ENCODE measurements at regions not wholly inside any gene's neighbourhood (a gene's known extent, or its start where the extent isn't known, plus 50 kb on each side); places are given as distances from the start of the nearest gene placed in this dataset.

DNA sequence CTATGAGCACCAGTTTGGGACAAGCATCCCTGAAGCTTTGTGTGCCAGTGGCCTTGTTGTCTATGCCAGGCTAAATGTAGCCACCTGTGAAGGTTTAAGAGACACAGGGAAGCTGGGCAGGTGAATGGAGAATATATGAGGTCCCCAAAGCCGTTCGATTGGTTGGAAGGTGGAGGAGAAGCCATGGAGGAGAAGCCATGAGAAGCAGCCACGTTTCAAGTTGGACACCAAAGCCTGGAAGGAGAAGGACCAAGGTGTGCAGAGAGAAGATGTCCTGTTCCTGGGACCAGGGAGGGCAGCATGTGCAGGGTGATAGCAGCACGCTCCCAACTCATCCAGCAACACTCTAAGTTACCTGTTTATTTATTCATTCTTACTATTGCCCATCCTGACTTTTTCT, 432.3 kb upstream of the TSHZ3 start:
- H2AFZ ChIP-seq (ENCODE audit: low read length, unreplicated experiment) = no peak overlapping the region
- H3K36me3 ChIP-seq (ENCODE audit: insufficient read depth, low read length) = no peaks in the 10 kb centered on the region
- no peaks in the 10 kb centered on the region for H3K4me1 ChIP-seq (ENCODE audit: control insufficient read depth, insufficient read depth, low read length, unreplicated experiment)
- no peaks in the 10 kb centered on the region for H3K79me2 ChIP-seq (ENCODE audit: control insufficient read depth, insufficient read depth, low read length, unreplicated experiment)
- H3K27ac ChIP-seq (ENCODE audit: low read depth, low read length) = no peak overlapping the region
- H3K4me3 ChIP-seq (ENCODE audit: low read depth, low read length) = no peak overlapping the region
- H3K27me3 ChIP-seq (ENCODE audit: insufficient read depth, low read length) = no peaks in the 10 kb centered on the region

DNA sequence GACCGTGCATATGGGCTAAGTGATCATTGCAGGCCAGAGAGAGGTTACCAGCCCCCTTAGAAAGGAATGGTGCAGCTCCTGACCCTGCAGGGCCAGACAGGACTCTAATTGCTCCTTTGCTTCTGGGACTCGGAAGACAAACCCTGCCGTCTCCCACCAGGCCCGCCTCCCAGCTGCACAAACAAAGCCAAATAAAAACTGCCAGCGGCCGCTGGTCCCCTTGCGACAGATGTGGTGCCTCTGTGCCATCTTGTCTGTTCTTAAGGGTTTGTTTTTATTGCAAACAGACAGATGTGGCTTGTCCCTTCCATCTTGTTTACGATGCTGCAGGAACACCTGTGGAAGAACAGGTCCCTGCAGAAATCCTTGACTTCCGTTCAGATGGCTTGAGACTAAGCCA, 434.4 kb upstream of the TSHZ3 start:
- no peak overlapping the region for H3K4me3 ChIP-seq (ENCODE audit: low read depth, low read length)
- H3K4me1 ChIP-seq (ENCODE audit: control insufficient read depth, insufficient read depth, low read length, unreplicated experiment) = no peaks in the 10 kb centered on the region
- no peak overlapping the region for H3K27ac ChIP-seq (ENCODE audit: low read depth, low read length)
- H3K36me3 ChIP-seq (ENCODE audit: insufficient read depth, low read length) = no peaks in the 10 kb centered on the region
- no peaks in the 10 kb centered on the region for H3K27me3 ChIP-seq (ENCODE audit: insufficient read depth, low read length)
- no peaks in the 10 kb centered on the region for H3K79me2 ChIP-seq (ENCODE audit: control insufficient read depth, insufficient read depth, low read length, unreplicated experiment)
- H2AFZ ChIP-seq (ENCODE audit: low read length, unreplicated experiment) = no peak overlapping the region

GRCh38 chr19:31784671-31785101, 435.4 kb upstream of the TSHZ3 start:
- no peak overlapping the region for H2AFZ ChIP-seq (ENCODE audit: low read length, unreplicated experiment)
- H3K27me3 ChIP-seq (ENCODE audit: insufficient read depth, low read length) = no peaks in the 10 kb centered on the region
- H3K36me3 ChIP-seq (ENCODE audit: insufficient read depth, low read length) = no peaks in the 10 kb centered on the region
- no peak overlapping the region for H3K4me3 ChIP-seq (ENCODE audit: low read depth, low read length)
- no peak overlapping the region for H3K27ac ChIP-seq (ENCODE audit: low read depth, low read length)
- H3K4me1 ChIP-seq (ENCODE audit: control insufficient read depth, insufficient read depth, low read length, unreplicated experiment) = no peaks in the 10 kb centered on the region
- H3K79me2 ChIP-seq (ENCODE audit: control insufficient read depth, insufficient read depth, low read length, unreplicated experiment) = no peaks in the 10 kb centered on the region

DNA sequence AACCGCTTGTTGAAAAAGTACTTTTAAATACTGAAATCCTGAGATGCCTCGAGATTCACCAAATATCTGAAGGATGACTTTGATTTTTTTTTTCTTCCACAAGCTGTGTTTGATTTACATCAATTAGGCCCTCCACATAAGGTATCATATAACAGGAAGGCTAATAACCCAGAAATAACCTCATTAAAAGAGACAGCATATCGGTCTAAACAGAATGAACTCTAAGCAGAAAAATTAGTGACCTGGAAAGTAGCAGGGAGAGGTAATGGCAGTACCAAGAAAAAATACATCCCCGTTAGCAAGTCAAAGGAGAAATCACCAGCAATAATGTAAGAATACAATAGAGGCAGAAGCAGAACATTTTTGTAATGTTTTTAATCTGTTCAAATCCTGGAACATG, 452.4 kb upstream of the TSHZ3 start:
- Histone ChIP-seq H3K4me3 (ENCODE audit: low read depth, low read length) (no peak overlapping the region), H3K79me2 (ENCODE audit: control insufficient read depth, insufficient read depth, low read length, unreplicated experiment) (no peaks in the 10 kb centered on the region), H2AFZ (ENCODE audit: low read length, unreplicated experiment) (no peak overlapping the region), H3K36me3 (ENCODE audit: insufficient read depth, low read length) (no peaks in the 10 kb centered on the region), H3K27me3 (ENCODE audit: insufficient read depth, low read length) (no peaks in the 10 kb centered on the region), H3K27ac (ENCODE audit: low read depth, low read length) (no peak overlapping the region), H3K4me1 (ENCODE audit: control insufficient read depth, insufficient read depth, low read length, unreplicated experiment) (no peaks in the 10 kb centered on the region)

GRCh38 chr19:31803835-31804446, 454.7 kb upstream of the TSHZ3 start:
- no peaks in the 10 kb centered on the region for H3K27me3 ChIP-seq (ENCODE audit: insufficient read depth, low read length)
- H3K79me2 ChIP-seq (ENCODE audit: control insufficient read depth, insufficient read depth, low read length, unreplicated experiment) = no peaks in the 10 kb centered on the region
- no peaks in the 10 kb centered on the region for H3K4me1 ChIP-seq (ENCODE audit: control insufficient read depth, insufficient read depth, low read length, unreplicated experiment)
- no peaks in the 10 kb centered on the region for H3K36me3 ChIP-seq (ENCODE audit: insufficient read depth, low read length)
- H3K27ac ChIP-seq (ENCODE audit: low read depth, low read length) = no peak overlapping the region
- H2AFZ ChIP-seq (ENCODE audit: low read length, unreplicated experiment) = no peak overlapping the region
- H3K4me3 ChIP-seq (ENCODE audit: low read depth, low read length) = no peak overlapping the region

DNA sequence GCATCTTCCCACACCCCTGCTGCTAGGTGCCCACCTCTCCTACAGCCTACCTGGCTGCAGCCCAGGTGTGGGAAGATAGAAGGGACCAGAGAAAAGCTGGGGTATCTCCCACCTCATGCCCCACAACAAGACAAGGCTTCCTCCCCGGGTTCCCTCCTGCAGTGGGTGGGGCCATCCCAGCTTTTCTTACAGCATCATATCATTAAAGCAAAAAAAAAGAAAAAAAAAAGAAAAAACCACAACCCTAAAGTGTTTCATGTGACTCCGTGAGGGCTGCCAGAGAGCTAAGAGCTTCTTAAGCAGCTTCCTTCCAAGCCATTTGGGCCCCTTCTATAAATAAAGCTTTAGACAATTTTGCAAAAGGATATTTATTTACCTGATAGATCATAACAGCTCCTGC, 455.4 kb upstream of the TSHZ3 start:
- Histone ChIP-seq H3K4me1 (ENCODE audit: control insufficient read depth, insufficient read depth, low read length, unreplicated experiment) (no peaks in the 10 kb centered on the region), H3K27me3 (ENCODE audit: insufficient read depth, low read length) (no peaks in the 10 kb centered on the region), H3K36me3 (ENCODE audit: insufficient read depth, low read length) (no peaks in the 10 kb centered on the region), H2AFZ (ENCODE audit: low read length, unreplicated experiment) (no peak overlapping the region), H3K27ac (ENCODE audit: low read depth, low read length) (no peak overlapping the region), H3K79me2 (ENCODE audit: control insufficient read depth, insufficient read depth, low read length, unreplicated experiment) (no peaks in the 10 kb centered on the region), H3K4me3 (ENCODE audit: low read depth, low read length) (no peak overlapping the region)

GRCh38 chr19:31810536-31811109, 461.4 kb upstream of the TSHZ3 start:
- no peak overlapping the region for H3K27ac ChIP-seq (ENCODE audit: low read depth, low read length)
- H3K27me3 ChIP-seq (ENCODE audit: insufficient read depth, low read length) = no peaks in the 10 kb centered on the region
- no peak overlapping the region for H3K4me3 ChIP-seq (ENCODE audit: low read depth, low read length)
- H2AFZ ChIP-seq (ENCODE audit: low read length, unreplicated experiment) = no peak overlapping the region
- H3K4me1 ChIP-seq (ENCODE audit: control insufficient read depth, insufficient read depth, low read length, unreplicated experiment) = no peaks in the 10 kb centered on the region
- no peaks in the 10 kb centered on the region for H3K36me3 ChIP-seq (ENCODE audit: insufficient read depth, low read length)
- H3K79me2 ChIP-seq (ENCODE audit: control insufficient read depth, insufficient read depth, low read length, unreplicated experiment) = no peaks in the 10 kb centered on the region

DNA sequence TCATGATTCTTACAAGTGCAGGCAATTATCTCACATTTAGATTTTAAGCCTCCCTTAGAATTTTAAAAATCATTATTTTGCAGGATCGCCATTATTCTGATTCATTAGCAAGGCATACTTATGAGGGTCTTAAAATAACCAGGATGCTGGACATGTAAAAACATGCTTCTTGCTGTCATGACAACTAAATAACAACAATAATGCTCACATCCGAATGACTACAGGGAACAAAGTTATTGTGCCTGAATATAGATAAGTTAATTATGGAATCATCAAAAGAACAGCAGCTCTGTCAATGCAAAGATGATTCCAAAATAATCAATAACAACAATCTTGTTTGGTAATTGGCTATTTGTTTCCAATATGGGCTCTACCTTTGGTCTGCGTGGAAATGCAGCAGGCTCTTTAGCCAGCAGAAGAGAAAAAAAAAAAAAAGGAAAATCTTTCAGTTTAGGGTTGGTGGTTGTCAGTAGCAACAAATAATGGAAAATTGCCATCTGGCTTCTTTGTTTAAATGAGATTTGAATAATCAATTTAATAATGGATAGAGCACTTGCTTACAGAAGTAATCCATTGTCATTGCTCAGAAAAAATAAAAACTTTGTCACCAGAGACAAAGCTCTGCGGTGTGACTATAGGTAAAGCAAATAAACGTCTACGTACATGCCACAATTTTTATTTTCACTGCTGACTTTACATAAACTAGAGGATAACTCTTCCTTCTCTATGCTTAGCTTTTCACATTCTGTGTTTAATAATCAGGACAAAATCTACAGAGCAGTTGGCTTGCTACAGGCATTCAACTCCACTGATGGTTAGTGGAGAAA, 468.9 kb upstream of the TSHZ3 start:
- no peaks in the 10 kb centered on the region for H3K4me1 ChIP-seq (ENCODE audit: control insufficient read depth, insufficient read depth, low read length, unreplicated experiment)
- no peak overlapping the region for H3K4me3 ChIP-seq (ENCODE audit: low read depth, low read length)
- H3K36me3 ChIP-seq (ENCODE audit: insufficient read depth, low read length) = no peaks in the 10 kb centered on the region
- no peak overlapping the region for H3K27ac ChIP-seq (ENCODE audit: low read depth, low read length)
- no peaks in the 10 kb centered on the region for H3K27me3 ChIP-seq (ENCODE audit: insufficient read depth, low read length)
- H3K79me2 ChIP-seq (ENCODE audit: control insufficient read depth, insufficient read depth, low read length, unreplicated experiment) = no peaks in the 10 kb centered on the region
- no peak overlapping the region for H2AFZ ChIP-seq (ENCODE audit: low read length, unreplicated experiment)

DNA sequence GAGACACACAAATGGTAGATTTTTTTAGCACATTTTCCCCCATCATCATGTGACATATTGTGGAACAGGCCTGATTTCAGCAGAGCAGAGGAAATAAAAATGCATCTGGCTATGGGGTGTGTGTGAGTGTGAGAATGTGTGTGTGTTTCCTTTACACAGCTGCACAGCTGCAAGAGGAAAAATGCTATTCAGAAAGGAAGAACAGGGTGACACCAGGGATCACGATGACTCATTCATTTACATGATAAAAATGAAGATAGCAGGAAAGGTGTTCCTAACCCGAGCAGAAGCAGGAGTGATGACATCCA, 469.5 kb upstream of the TSHZ3 start:
- no peak overlapping the region for H3K4me3 ChIP-seq (ENCODE audit: low read depth, low read length)
- H3K4me1 ChIP-seq (ENCODE audit: control insufficient read depth, insufficient read depth, low read length, unreplicated experiment) = no peaks in the 10 kb centered on the region
- no peaks in the 10 kb centered on the region for H3K79me2 ChIP-seq (ENCODE audit: control insufficient read depth, insufficient read depth, low read length, unreplicated experiment)
- H3K27ac ChIP-seq (ENCODE audit: low read depth, low read length) = no peak overlapping the region
- H3K36me3 ChIP-seq (ENCODE audit: insufficient read depth, low read length) = no peaks in the 10 kb centered on the region
- no peaks in the 10 kb centered on the region for H3K27me3 ChIP-seq (ENCODE audit: insufficient read depth, low read length)
- no peak overlapping the region for H2AFZ ChIP-seq (ENCODE audit: low read length, unreplicated experiment)

- no peaks in the 10 kb centered on the region for H3K36me3 ChIP-seq (ENCODE audit: insufficient read depth, low read length)
- no peaks in the 10 kb centered on the region for H3K79me2 ChIP-seq (ENCODE audit: control insufficient read depth, insufficient read depth, low read length, unreplicated experiment)
- no peak overlapping the region for H3K27ac ChIP-seq (ENCODE audit: low read depth, low read length)
- H2AFZ ChIP-seq (ENCODE audit: low read length, unreplicated experiment) = no peak overlapping the region
- no peaks in the 10 kb centered on the region for H3K27me3 ChIP-seq (ENCODE audit: insufficient read depth, low read length)
- no peaks in the 10 kb centered on the region for H3K4me1 ChIP-seq (ENCODE audit: control insufficient read depth, insufficient read depth, low read length, unreplicated experiment)
- H3K4me3 ChIP-seq (ENCODE audit: low read depth, low read length) = no peak overlapping the region
These were observed 470.6 kb upstream of the TSHZ3 start for GRCh38 chr19:31819837-31820236.

DNA sequence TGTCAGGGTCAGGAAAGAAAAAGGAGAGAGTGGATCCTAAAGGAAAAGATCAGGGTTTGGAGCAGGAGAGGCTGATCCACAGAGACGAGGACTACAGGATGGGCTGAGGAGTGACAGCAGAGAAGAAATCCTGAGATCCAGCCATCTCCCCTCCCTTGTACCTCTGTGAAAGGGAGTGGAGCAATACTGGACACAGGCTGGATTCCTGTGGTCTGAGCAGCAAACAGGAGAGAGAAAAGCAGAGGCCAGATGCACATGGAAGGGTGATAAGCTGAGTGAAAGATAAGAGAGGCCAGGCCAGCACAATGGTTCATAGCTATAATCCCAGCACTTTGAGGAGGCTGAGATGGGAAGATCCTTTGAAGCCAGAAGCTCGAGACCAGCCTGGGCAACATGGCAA, 472.1 kb upstream of the TSHZ3 start:
- H3K79me2 ChIP-seq (ENCODE audit: control insufficient read depth, insufficient read depth, low read length, unreplicated experiment) = no peaks in the 10 kb centered on the region
- no peaks in the 10 kb centered on the region for H3K36me3 ChIP-seq (ENCODE audit: insufficient read depth, low read length)
- H3K27me3 ChIP-seq (ENCODE audit: insufficient read depth, low read length) = no peaks in the 10 kb centered on the region
- H3K27ac ChIP-seq (ENCODE audit: low read depth, low read length) = no peak overlapping the region
- H2AFZ ChIP-seq (ENCODE audit: low read length, unreplicated experiment) = no peak overlapping the region
- H3K4me3 ChIP-seq (ENCODE audit: low read depth, low read length) = no peak overlapping the region
- no peaks in the 10 kb centered on the region for H3K4me1 ChIP-seq (ENCODE audit: control insufficient read depth, insufficient read depth, low read length, unreplicated experiment)

Measured in ACC112 (cell line).